ENCODE measurements at regions not wholly inside any gene's neighbourhood (a gene's known extent, or its start where the extent isn't known, plus 50 kb on each side); places are given as distances from the start of the nearest gene placed in this dataset.
"Not testable (repeated sequence)": the region's sequence is repeated elsewhere in the genome, so short reads cannot be mapped to it uniquely, and the experiment has no call there.

DNA sequence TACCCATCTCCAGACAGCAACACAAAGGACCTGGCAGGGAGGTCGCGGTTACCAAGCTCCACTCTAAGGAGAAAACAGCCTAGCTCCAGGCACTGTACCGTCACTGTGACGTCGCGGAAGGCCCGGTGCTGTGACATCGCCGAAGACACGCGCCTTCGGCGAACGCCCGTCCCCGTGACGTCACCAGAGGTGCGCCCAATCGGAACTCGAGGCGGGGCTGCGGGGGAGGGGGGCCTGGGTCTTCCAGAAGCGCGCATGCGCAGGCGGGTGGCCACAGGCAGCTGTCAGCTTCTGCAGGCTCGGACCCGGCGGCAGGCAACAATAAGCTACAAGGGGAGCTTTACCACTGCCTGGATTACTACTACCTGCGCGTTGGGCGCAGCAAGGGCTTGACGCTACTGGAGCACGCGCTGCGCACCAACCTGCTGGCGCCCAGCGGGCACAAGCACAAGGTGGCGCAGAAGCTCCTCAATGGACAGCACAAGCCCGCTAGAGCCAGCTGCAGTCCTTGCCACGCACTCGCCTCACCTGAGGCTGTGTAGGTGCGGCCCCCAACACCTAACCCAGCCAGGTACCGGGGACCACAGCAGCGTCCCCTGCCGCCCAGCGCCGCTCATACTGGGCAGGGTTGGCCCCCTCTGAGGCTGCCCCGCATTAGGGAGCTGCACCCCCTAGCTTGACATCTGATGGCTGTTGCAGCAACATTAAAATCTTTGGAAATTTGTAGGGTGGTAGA, 208.4 kb downstream of the TPST1 start:
- DNase-seq (ENCODE audit: low read depth in 2 of 2) = peak; percentile 49 to 64

GRCh38 chr7:66415659-66416265, 210.6 kb downstream of the TPST1 start:
- DNase-seq (ENCODE audit: low read depth in 2 of 2) = no peak

GRCh38 chr7:66418537-66418936, 210.1 kb upstream of the KCTD7 start:
- DNase-seq (ENCODE audit: low read depth in 2 of 2) = no peak

- DNase-seq (ENCODE audit: low read depth in 2 of 2) = no peak
Observed at GRCh38 chr7:66419210-66419609, 209.5 kb upstream of the KCTD7 start.

- no peak for DNase-seq (ENCODE audit: low read depth in 2 of 2)
Observed at GRCh38 chr7:66421830-66422475, 206.7 kb upstream of the KCTD7 start.

- no peak for DNase-seq (ENCODE audit: low read depth in 2 of 2)
Observed at GRCh38 chr7:66423729-66424128, 205.0 kb upstream of the KCTD7 start.

DNA sequence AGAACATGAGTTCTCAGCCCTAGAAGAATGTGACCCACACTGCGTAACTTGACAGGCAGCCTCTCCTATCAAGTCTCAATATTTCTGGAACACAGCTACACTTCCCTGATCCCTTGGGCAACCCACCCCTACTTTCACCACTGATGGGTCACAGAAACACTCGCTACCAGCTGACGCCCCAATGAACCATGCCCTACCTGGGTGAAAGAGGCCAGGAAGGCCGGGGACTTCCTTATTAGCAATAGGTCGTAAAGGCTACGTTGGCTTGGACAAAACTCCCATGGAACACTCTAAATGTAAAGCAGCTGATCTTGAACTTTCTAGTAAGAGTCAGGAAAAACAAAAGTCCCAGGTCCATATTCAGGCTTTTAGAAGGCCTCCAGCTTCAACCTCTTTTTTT, 202.3 kb upstream of the KCTD7 start:
- DNase-seq (ENCODE audit: low read depth in 2 of 2) = no peak

- DNase-seq (ENCODE audit: low read depth in 2 of 2) = no peak
Observed at GRCh38 chr7:66426996-66427395, 201.7 kb upstream of the KCTD7 start.

- no peak for DNase-seq (ENCODE audit: low read depth in 2 of 2)
Observed at GRCh38 chr7:66427956-66428355, 200.7 kb upstream of the KCTD7 start.

DNA sequence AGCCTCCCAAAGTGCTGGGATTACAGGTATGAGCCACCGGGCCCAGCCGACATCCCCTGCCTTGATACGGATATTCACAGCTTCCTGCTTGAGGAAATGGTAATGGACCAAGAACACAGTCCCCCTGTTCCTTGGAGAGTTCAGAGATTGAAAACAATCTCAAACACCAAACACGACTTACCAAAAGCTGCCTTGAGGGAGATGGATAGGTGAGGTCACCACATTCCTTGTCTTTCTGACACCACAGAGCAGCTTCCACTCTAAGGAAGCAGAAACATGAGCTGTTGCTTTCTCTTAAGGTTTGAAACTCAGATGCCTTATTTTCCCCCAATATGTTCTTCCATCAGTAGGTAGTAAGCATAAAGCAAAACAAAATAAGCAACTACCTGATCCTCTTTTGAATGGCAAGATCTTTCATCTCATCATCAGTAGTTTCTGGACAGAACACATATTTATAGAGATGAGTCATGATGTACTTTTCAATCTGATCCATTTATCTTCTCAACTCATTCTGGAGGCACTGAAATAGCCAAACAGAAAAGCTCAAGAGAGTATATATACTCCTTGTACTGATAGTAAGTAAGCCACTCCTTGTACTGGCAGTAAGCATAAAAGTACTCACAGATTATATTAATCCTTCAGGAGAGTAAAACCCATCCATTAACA, 199.1 kb upstream of the KCTD7 start:
- no peak for DNase-seq (ENCODE audit: low read depth in 2 of 2)

- DNase-seq (ENCODE audit: low read depth in 2 of 2) = no peak
Observed at GRCh38 chr7:66430164-66430545, 198.5 kb upstream of the KCTD7 start.

DNA sequence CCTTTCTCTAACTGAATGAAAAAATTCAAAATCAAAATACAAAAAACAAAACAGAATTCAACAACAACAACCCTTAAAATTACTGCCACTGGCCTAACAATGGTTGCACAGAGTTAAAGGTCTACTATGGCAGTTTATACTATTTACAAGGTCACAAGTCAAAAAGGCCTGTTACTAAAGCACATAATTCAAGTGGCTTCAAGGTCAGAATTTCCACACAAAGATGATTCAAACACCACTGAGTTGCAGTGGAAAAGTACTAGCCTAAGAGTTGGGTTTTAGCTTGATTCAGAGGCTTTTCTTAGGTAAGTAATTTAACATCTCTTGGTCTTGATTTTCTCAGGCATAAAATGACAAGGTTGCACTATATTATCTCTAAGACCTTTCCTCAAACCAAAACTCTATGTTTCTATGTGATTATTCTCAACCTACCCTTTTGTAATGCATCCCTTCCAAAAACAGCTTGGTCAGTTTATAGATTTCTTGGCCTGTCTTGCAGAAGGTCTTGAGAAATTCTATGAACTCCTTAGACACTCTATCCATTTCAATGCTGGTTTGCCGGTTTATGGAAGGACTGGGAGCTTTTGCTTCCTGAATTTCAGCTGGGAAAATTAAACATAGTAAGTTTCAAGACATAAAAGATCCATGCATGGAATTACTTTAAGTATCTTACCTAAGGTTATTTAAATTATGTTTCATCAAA, 189.8 kb upstream of the KCTD7 start:
- DNase-seq (ENCODE audit: low read depth in 2 of 2) = not testable (repeated sequence)

DNA sequence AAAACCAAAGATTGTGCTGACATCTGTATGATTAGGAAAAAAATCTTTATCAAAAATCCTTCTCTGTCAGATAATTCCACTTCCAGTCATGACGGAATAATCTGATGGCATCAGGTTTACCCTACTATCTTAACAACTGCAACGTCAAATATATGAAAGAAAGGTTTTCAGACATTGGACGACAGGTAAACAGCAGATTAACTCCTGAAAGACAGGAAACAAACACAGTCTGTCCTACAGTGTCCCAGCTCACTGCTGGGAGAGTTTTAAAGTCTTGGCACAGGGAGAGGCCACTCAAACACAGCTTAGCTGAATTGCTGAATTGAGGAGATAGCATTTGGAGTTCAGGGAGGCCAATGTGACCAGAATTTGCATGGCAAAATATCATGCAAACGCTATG, 186.3 kb upstream of the KCTD7 start:
- no peak for DNase-seq (ENCODE audit: low read depth in 2 of 2)

GRCh38 chr7:66443946-66444345, 184.7 kb upstream of the KCTD7 start:
- DNase-seq (ENCODE audit: low read depth in 2 of 2) = no peak

- not testable (repeated sequence) for DNase-seq (ENCODE audit: low read depth in 2 of 2)
Observed at GRCh38 chr7:66447007-66447406, 181.7 kb upstream of the KCTD7 start.

GRCh38 chr7:66450814-66451213, 177.9 kb upstream of the KCTD7 start:
- DNase-seq (ENCODE audit: low read depth in 2 of 2) = not testable (repeated sequence)

- not testable (repeated sequence) for DNase-seq (ENCODE audit: low read depth in 2 of 2)
Observed at GRCh38 chr7:66451713-66452112, 177.0 kb upstream of the KCTD7 start.

DNA sequence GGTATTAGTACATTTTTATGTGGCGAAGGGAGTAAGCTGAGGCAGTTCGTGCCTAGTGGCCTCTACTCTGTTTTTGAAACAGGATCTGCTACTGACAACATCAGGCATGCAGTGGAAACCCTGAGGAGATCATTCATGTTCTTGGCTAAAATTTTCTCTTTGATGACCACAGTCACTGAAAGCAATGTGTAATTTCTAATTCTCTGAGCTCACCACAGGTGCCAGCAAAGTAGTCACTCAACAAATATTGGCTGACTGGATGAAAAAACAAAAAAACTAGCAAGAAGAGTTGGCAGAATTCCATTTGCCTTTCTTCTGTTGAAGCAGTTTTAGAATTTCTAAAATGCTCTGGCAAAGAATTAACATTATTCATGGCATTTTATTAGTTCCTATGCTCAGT, 176.5 kb upstream of the KCTD7 start:
- DNase-seq (ENCODE audit: low read depth in 2 of 2) = no peak

DNA sequence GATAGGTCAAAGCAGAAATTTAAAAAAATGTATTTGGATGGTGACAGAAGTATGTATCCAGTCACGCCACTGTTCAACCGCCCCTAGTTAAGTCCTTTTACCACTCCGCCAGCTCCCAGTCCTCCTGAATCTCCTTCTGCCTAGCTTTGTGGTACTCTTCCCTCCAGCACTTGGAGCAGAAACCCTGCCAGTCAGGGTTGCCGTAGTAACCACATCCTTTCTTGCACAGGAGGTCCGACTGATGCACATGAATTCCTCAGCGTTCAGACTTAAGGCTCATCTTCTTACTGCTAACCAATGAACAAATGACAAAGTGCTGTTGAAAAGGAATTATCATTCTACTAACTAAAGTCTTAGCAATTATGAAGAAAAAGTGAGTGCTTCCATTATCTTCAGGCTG, 175.3 kb upstream of the KCTD7 start:
- DNase-seq (ENCODE audit: low read depth in 2 of 2) = no peak

GRCh38 chr7:66454600-66455225, 174.0 kb upstream of the KCTD7 start:
- no peak for DNase-seq (ENCODE audit: low read depth in 2 of 2)

- DNase-seq (ENCODE audit: low read depth in 2 of 2) = not testable (repeated sequence)
Observed at GRCh38 chr7:66455432-66455831, 173.2 kb upstream of the KCTD7 start.
